ENCODE measurements at regions not wholly inside any gene's neighbourhood (a gene's known extent, or its start where the extent isn't known, plus 50 kb on each side); places are given as distances from the start of the nearest gene placed in this dataset.

DNA sequence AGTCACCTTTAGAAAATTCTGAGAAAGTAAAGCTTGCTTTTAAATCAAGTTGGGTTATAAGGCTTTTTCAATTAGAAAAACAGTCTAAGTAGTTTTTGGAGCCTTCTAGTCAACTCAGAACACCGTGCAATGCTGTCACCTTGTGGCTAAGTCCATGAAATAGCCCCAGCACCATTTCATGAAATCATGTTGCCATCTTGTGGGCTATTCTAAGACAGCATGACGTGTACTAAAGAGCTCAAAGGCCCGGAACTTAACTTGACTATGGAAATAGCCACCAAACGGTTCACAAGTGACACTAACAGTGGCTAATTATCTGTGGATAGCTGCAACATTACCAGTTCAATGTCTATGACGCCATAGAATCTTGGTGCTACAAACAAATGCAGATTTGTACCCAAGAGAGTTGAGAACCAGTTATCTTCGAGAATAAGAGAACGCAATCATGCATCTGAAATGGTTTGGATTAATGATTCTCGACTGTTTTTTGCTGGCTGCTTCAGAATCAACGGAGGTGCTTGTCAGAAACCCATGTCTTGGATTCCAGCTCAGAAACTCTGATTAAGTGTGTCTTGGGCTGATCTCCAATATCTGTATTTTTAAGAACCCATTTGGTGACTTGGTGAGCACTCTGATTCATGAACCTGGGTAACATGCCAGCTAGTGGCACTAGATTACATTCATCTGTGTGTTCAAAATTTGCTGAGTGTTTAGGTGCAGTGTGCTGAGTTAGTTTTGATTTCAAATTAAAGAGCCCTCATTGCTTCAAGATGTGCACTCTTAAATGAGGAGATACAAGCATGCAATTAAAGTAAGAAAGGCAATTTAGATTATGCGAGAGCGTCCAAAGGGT, 111.2 kb upstream of the MCTP2 start (continued):
- TF ChIP-seq ZZZ3 (IDR thresholded peaks at IDR 0.05; ENCODE audit: control insufficient read depth, insufficient read length, low read depth), result no peak
- TF ChIP-seq KAT2A (conservative IDR thresholded peaks at IDR 0.05; ENCODE audit: control insufficient read depth, low read depth, low read length), result no peak
- TF ChIP-seq SREBF1 (IDR thresholded peaks at IDR 0.05; ENCODE audit: low read length), result no peak
- 0 out of 2 replicates have a peak, but pooled peaks have one; percentile 24 for TF ChIP-seq RB1 (IDR thresholded peaks at IDR 0.05; ENCODE audit: borderline replicate concordance)
- TF ChIP-seq, protein P1, sequence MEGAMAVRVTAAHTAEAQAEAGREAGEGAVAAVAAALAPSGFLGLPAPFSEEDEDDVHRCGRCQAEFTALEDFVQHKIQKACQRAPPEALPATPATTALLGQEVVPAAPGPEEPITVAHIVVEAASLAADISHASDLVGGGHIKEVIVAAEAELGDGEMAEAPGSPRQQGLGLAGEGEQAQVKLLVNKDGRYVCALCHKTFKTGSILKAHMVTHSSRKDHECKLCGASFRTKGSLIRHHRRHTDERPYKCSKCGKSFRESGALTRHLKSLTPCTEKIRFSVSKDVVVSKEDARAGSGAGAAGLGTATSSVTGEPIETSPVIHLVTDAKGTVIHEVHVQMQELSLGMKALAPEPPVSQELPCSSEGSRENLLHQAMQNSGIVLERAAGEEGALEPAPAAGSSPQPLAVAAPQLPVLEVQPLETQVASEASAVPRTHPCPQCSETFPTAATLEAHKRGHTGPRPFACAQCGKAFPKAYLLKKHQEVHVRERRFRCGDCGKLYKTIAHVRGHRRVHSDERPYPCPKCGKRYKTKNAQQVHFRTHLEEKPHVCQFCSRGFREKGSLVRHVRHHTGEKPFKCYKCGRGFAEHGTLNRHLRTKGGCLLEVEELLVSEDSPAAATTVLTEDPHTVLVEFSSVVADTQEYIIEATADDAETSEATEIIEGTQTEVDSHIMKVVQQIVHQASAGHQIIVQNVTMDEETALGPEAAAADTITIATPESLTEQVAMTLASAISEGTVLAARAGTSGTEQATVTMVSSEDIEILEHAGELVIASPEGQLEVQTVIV (IDR thresholded peaks at IDR 0.05; ENCODE audit: borderline replicate concordance, partially characterized antibody), result no peak
- TF ChIP-seq NR2C1 (IDR thresholded peaks at IDR 0.05), result no peak
- no peak for TF ChIP-seq ZNF274 (IDR thresholded peaks at IDR 0.05; ENCODE audit: insufficient read depth, insufficient read length)
- TF ChIP-seq, protein P2, sequence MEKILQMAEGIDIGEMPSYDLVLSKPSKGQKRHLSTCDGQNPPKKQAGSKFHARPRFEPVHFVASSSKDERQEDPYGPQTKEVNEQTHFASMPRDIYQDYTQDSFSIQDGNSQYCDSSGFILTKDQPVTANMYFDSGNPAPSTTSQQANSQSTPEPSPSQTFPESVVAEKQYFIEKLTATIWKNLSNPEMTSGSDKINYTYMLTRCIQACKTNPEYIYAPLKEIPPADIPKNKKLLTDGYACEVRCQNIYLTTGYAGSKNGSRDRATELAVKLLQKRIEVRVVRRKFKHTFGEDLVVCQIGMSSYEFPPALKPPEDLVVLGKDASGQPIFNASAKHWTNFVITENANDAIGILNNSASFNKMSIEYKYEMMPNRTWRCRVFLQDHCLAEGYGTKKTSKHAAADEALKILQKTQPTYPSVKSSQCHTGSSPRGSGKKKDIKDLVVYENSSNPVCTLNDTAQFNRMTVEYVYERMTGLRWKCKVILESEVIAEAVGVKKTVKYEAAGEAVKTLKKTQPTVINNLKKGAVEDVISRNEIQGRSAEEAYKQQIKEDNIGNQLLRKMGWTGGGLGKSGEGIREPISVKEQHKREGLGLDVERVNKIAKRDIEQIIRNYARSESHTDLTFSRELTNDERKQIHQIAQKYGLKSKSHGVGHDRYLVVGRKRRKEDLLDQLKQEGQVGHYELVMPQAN (conservative IDR thresholded peaks at IDR 0.05), result no peak
- no peak for TF ChIP-seq RELA (IDR thresholded peaks at IDR 0.05; ENCODE audit: borderline replicate concordance, partially characterized antibody)
- TF ChIP-seq MEF2A (IDR thresholded peaks at IDR 0.05; ENCODE audit: insufficient read depth, low read depth, low read length), result no peak
- TF ChIP-seq SIN3A (IDR thresholded peaks at IDR 0.05; ENCODE audit: low read depth, low read length), result no peak
- TF ChIP-seq IKZF2 (IDR thresholded peaks at IDR 0.05), result no peak
- TF ChIP-seq, protein P3, sequence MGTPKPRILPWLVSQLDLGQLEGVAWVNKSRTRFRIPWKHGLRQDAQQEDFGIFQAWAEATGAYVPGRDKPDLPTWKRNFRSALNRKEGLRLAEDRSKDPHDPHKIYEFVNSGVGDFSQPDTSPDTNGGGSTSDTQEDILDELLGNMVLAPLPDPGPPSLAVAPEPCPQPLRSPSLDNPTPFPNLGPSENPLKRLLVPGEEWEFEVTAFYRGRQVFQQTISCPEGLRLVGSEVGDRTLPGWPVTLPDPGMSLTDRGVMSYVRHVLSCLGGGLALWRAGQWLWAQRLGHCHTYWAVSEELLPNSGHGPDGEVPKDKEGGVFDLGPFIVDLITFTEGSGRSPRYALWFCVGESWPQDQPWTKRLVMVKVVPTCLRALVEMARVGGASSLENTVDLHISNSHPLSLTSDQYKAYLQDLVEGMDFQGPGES (IDR thresholded peaks at IDR 0.05), result no peak
- TF ChIP-seq, protein P4, sequence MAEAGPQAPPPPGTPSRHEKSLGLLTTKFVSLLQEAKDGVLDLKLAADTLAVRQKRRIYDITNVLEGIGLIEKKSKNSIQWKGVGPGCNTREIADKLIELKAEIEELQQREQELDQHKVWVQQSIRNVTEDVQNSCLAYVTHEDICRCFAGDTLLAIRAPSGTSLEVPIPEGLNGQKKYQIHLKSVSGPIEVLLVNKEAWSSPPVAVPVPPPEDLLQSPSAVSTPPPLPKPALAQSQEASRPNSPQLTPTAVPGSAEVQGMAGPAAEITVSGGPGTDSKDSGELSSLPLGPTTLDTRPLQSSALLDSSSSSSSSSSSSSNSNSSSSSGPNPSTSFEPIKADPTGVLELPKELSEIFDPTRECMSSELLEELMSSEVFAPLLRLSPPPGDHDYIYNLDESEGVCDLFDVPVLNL (IDR thresholded peaks at IDR 0.05; ENCODE audit: low read depth, low read length), result no peak
- TF ChIP-seq KLF5 (IDR thresholded peaks at IDR 0.05; ENCODE audit: partially characterized antibody), result no peak
- TF ChIP-seq STAT1 (conservative IDR thresholded peaks at IDR 0.05), result no peak
- TF ChIP-seq CHD1 (IDR thresholded peaks at IDR 0.05; ENCODE audit: low read depth, low read length), result no peak
- peak; percentile 82 for TF ChIP-seq CREM (IDR thresholded peaks at IDR 0.05; ENCODE audit: low read depth)
- no peak for TF ChIP-seq CHD4 (IDR thresholded peaks at IDR 0.05)
- TF ChIP-seq SMARCA5 (IDR thresholded peaks at IDR 0.05), result peak; percentile 67; the same call in 1 of the 2 replicates
- no peak for TF ChIP-seq SUPT20H (IDR thresholded peaks at IDR 0.05; ENCODE audit: borderline replicate concordance, control insufficient read depth, low read depth, low read length)
- TF ChIP-seq NFYA (IDR thresholded peaks at IDR 0.05; ENCODE audit: borderline replicate concordance, low read depth, low read length), result no peak
- TF ChIP-seq TBL1XR1 (IDR thresholded peaks at IDR 0.05; ENCODE audit: low read depth, low read length), result no peak
- TF ChIP-seq, protein P5, sequence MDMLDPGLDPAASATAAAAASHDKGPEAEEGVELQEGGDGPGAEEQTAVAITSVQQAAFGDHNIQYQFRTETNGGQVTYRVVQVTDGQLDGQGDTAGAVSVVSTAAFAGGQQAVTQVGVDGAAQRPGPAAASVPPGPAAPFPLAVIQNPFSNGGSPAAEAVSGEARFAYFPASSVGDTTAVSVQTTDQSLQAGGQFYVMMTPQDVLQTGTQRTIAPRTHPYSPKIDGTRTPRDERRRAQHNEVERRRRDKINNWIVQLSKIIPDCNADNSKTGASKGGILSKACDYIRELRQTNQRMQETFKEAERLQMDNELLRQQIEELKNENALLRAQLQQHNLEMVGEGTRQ (IDR thresholded peaks at IDR 0.05; ENCODE audit: borderline replicate concordance, low read depth, low read length), result no peak

Measured in GM12878 (cell line).